Mammary epithelial cell (primary cell): ENCODE measurements at regions not wholly inside any gene's neighbourhood (a gene's known extent, or its start where the extent isn't known, plus 50 kb on each side); places are given as distances from the start of the nearest gene placed in this dataset.
A peak's percentile ranks its signal among the peaks of the same experiment; 100 is the strongest.

ENCODE experiments used
- EZH2 ChIP-seq: IDR thresholded peaks from 2 replicates; pipeline ENCODE4 v1.6.1; 2012; ENCODE audit warnings: low read length, inconsistent platforms, borderline replicate concordance
- TF ChIP-seq, protein P1 (sequence below), 2 donors: IDR thresholded peaks in 1 of 2; conservative IDR thresholded peaks in 1 of 2; 2 replicates each; pipeline ENCODE4 v1.5.1; 2011 to 2012; ENCODE audit warnings: inconsistent platforms in 2 of 2, low read length in 2 of 2, mild to moderate bottlenecking in 2 of 2, control low read depth in 1 of 2, low read depth in 1 of 2; ENCODE audit not compliant: insufficient read depth in 1 of 2; ENCODE audit errors: extremely low read depth in 1 of 2

- TF ChIP-seq, protein P1, sequence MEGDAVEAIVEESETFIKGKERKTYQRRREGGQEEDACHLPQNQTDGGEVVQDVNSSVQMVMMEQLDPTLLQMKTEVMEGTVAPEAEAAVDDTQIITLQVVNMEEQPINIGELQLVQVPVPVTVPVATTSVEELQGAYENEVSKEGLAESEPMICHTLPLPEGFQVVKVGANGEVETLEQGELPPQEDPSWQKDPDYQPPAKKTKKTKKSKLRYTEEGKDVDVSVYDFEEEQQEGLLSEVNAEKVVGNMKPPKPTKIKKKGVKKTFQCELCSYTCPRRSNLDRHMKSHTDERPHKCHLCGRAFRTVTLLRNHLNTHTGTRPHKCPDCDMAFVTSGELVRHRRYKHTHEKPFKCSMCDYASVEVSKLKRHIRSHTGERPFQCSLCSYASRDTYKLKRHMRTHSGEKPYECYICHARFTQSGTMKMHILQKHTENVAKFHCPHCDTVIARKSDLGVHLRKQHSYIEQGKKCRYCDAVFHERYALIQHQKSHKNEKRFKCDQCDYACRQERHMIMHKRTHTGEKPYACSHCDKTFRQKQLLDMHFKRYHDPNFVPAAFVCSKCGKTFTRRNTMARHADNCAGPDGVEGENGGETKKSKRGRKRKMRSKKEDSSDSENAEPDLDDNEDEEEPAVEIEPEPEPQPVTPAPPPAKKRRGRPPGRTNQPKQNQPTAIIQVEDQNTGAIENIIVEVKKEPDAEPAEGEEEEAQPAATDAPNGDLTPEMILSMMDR (conservative IDR thresholded peaks at IDR 0.05 in 1 of 2, IDR thresholded peaks at IDR 0.05 in 1 of 2; ENCODE audit: extremely low read depth in 1 of 2, insufficient read depth in 1 of 2, low read depth in 1 of 2, low read length in 2 of 2): peak; percentile 81 to 86
- TF ChIP-seq EZH2: no peak
Measured at GRCh38 chr11:33996498-33997454, 54.8 kb upstream of the CAPRIN1 start.
